ENCODE measurements at regions not wholly inside any gene's neighbourhood (a gene's known extent, or its start where the extent isn't known, plus 50 kb on each side); places are given as distances from the start of the nearest gene placed in this dataset.

DNA sequence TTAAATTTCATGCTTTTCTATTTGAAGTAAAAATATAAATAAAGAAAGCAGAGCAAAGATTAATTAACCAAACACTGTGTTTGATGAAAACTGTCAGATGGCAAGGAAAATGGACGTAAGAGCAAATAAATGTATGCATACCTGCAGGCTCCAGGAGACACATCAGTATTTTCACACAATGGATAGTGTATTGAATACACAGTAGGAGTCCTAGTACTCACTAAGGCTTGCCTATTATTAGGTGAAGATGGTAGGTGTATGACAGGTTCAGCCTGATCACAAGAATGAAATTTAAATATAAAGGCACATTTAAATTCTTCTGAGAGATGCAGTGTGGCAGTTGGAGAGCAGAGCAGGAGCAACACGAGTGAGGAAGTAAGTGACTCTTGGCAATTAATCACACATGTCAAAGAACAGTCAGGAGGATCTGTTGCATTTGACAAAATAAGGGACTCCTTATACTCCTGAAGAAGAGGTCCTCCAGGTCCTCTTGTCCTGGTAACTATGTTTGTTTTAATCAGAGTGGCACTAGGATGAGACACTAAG is 106.0 kb upstream of the NDST4 start:
- TF ChIP-seq, protein P1, sequence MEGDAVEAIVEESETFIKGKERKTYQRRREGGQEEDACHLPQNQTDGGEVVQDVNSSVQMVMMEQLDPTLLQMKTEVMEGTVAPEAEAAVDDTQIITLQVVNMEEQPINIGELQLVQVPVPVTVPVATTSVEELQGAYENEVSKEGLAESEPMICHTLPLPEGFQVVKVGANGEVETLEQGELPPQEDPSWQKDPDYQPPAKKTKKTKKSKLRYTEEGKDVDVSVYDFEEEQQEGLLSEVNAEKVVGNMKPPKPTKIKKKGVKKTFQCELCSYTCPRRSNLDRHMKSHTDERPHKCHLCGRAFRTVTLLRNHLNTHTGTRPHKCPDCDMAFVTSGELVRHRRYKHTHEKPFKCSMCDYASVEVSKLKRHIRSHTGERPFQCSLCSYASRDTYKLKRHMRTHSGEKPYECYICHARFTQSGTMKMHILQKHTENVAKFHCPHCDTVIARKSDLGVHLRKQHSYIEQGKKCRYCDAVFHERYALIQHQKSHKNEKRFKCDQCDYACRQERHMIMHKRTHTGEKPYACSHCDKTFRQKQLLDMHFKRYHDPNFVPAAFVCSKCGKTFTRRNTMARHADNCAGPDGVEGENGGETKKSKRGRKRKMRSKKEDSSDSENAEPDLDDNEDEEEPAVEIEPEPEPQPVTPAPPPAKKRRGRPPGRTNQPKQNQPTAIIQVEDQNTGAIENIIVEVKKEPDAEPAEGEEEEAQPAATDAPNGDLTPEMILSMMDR (IDR thresholded peaks at IDR 0.05; ENCODE audit: insufficient read depth, low read length), result no peak
- TF ChIP-seq POLR2AphosphoS5 (IDR thresholded peaks at IDR 0.05; ENCODE audit: low read depth), result no peak
- TF ChIP-seq, protein P2, sequence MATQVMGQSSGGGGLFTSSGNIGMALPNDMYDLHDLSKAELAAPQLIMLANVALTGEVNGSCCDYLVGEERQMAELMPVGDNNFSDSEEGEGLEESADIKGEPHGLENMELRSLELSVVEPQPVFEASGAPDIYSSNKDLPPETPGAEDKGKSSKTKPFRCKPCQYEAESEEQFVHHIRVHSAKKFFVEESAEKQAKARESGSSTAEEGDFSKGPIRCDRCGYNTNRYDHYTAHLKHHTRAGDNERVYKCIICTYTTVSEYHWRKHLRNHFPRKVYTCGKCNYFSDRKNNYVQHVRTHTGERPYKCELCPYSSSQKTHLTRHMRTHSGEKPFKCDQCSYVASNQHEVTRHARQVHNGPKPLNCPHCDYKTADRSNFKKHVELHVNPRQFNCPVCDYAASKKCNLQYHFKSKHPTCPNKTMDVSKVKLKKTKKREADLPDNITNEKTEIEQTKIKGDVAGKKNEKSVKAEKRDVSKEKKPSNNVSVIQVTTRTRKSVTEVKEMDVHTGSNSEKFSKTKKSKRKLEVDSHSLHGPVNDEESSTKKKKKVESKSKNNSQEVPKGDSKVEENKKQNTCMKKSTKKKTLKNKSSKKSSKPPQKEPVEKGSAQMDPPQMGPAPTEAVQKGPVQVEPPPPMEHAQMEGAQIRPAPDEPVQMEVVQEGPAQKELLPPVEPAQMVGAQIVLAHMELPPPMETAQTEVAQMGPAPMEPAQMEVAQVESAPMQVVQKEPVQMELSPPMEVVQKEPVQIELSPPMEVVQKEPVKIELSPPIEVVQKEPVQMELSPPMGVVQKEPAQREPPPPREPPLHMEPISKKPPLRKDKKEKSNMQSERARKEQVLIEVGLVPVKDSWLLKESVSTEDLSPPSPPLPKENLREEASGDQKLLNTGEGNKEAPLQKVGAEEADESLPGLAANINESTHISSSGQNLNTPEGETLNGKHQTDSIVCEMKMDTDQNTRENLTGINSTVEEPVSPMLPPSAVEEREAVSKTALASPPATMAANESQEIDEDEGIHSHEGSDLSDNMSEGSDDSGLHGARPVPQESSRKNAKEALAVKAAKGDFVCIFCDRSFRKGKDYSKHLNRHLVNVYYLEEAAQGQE (IDR thresholded peaks at IDR 0.05; ENCODE audit: insufficient replicate concordance, low read depth), result no peak
- TF ChIP-seq SPI1 (IDR thresholded peaks at IDR 0.05; ENCODE audit: borderline replicate concordance, low read depth), result no peak; the same call in 1 of the 2 replicates

All from HL-60 (cell line).